GM12865 (cell line): ENCODE measurements at regions not wholly inside any gene's neighbourhood (a gene's known extent, or its start where the extent isn't known, plus 50 kb on each side); places are given as distances from the start of the nearest gene placed in this dataset.

Experiments used
- DNase-seq: peaks from one replicate; pipeline ENCODE4 v3.0.0; 2010; ENCODE audit warnings: low read depth
- H3K4me3 ChIP-seq: 2 replicates; pipeline ENCODE4 v1.5.1; 2011; ENCODE audit warnings: mild to moderate bottlenecking, low read depth, low read length, control low read depth
- TF ChIP-seq, protein P1 (sequence below): IDR thresholded peaks from 2 replicates; pipeline ENCODE4 v1.5.1; 2011; ENCODE audit warnings: low read length, control low read depth, low read depth, inconsistent platforms; ENCODE audit not compliant: insufficient read depth; ENCODE audit errors: missing control alignments

DNA sequence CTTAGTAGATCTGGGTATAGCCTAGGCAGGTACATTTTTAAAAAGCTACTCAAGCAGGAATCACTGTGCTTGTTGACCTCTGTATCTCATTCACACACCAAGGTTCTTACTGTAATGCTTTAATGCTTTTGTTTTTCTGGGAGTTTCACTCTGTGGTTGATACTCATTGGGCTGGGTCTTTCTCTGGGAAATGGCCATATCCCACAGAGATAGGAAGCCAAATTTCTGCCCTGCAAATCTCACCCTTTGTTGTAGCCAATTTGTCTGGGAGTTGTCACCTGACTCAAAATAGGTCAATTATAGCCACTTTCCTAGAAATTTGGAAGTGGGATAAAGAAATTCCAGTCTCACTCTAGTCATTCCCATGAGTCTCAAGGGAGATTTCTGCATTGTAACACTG is 195.8 kb upstream of the BDNF start:
- DNase-seq, result no peak
- no peak overlapping the region for H3K4me3 ChIP-seq
- TF ChIP-seq, protein P1, sequence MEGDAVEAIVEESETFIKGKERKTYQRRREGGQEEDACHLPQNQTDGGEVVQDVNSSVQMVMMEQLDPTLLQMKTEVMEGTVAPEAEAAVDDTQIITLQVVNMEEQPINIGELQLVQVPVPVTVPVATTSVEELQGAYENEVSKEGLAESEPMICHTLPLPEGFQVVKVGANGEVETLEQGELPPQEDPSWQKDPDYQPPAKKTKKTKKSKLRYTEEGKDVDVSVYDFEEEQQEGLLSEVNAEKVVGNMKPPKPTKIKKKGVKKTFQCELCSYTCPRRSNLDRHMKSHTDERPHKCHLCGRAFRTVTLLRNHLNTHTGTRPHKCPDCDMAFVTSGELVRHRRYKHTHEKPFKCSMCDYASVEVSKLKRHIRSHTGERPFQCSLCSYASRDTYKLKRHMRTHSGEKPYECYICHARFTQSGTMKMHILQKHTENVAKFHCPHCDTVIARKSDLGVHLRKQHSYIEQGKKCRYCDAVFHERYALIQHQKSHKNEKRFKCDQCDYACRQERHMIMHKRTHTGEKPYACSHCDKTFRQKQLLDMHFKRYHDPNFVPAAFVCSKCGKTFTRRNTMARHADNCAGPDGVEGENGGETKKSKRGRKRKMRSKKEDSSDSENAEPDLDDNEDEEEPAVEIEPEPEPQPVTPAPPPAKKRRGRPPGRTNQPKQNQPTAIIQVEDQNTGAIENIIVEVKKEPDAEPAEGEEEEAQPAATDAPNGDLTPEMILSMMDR, result no peak

DNA sequence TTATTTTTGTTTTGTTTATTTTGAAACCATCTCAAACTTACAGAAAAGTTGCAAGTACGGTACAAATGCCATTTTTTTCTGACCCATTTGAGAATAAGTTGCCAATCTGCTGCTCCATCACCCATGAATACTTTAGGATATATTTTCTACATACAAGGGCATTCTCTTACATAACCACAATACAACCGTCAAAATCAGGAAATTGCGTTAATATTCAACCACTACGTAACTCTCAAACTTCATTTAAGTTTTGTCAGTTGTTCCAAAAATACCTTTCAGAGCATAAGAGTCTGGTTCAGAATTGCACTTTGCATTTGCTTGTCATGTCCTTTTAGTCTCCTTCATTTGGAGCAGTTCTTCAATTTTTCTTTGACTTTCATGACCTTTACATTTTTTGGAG is 194.3 kb upstream of the BDNF start:
- DNase-seq, result no peak
- no peak overlapping the region for H3K4me3 ChIP-seq
- TF ChIP-seq, protein P1, result no peak

DNA sequence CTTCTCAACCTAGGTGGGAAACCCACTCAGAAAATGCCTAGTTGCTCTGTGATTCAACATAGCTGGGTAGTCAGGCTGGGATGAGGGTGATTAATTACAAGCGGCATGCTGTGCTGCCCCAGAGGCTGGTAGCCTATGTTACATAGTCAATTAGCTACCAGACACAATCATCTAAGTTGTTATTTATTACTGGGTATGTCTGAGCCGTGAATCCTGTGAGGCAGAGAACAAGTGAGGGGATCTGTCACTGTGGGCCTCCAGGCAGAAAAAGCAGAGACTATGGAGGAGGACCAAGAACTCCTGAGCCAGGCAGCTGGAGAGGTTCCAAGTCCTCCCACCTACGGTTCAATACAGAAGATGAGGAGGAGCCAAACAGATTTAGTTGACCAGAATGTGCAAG is 186.6 kb upstream of the BDNF start:
- H3K4me3 ChIP-seq, result no peak overlapping the region
- DNase-seq, result no peak
- TF ChIP-seq, protein P1, result no peak

DNA sequence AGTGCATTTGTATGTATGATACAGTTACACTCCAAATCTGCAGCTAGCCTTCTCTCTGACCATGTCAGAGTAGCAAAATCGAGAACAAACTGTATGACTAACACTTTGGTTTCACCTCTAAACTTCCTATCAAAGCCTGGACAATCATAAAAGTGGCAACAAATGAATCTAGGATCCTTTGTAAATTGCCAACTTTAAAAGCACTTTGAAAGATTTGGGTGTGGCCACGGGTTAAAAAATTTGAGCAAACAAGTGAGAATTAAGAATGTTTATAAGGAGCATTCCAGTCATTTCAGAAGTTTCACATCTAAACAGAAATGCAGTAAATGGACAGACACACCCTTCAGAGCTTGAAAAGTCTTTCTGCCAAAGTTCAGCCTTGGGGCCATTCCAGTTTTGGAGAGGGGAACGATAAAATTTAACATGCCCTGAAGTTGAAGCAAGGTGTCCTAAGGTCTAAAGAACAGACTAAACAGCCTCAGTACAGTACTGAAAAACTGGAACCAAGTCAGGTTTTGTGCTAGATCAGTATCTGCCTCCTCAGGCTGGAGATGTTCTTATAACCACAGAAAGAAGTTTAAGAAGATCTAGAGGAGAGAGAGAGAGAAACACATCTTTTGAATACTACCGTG is 181.9 kb upstream of the BDNF start:
- H3K4me3 ChIP-seq, result no peak overlapping the region
- DNase-seq, result peak; percentile 50
- TF ChIP-seq, protein P1, result no peak

DNA sequence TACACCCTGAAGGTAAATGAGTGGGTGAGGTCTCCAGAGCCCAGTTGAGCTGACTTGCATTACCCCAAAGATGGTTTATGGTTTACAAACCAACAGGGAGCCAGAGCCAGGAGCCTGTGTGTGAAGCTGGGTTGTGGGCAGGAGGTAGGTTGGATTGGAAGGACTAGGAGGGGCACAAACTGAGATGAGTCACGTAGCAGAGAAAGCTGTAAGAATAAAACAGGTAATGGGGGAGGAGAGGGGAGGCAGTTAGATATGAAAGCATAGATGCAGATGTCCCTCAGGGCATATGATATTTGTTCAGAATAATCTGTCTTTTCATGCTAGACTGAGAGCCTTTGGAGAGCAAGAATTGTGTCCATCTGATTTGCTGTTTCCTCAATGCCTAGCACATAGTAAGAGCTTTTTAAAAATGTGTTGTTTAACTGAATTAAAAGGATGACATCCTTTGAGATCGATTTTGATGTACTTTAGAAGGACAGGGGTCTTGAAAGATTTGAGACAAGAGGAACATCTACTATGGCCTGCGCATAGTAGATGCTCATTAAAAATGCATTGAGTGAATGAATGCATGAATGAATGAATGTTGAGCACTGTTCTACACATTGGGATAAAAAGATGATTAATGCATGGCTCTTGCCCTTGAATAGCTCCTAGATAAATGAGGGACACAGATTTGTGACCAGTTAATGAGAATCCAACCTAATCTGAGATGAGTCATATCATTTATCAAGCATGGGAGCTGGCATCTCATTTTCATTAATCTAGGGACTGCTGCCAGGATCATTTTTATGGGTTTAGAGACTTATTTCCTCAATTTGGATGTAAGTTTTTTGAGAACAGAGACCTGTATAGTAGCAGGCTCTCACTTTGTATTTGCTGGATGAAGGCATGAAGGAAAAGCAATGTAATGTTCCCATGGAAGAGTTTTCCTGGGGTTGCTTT is 175.8 kb upstream of the BDNF start:
- DNase-seq, result no peak
- TF ChIP-seq, protein P1, result no peak
- H3K4me3 ChIP-seq, result no peak overlapping the region

DNA sequence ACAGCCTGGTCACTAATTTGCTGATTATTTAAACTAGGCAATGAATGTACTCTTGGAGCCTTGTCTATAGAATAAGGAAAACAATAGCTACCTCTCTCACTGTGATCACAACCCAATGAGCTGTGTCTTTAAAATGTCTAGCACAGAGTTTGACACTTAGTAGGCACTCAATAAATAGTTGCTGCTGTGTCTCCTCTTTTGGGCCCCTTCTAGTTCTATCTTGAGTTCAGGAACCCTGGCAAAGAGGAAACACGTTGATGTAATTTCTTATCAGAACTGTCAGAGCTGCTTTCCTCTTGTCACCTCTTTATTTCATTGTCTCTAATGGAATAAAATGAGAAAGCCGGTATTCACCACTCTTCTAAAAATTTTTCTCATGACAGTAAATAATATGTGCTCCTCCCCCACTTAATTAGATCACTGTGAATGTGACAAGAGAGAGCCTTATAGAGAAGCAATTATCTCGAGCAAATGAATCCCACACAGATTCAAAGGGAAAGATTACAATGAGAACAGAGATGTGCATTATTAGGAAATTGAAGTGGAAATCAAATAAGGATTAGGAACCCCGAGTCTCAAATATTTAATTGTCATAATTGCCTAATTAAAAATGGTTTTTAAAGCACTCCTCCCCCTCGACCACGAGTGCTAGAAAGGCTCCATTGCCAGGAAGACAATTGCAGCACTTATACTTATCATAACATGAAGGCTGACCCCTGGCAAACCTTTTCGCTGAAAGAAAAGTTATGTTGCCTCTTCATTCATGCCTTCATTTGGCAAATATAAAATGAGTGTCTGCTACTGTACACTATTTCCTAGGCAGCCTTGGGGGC is 175.0 kb upstream of the BDNF start:
- H3K4me3 ChIP-seq, result no peak overlapping the region
- no peak for DNase-seq
- TF ChIP-seq, protein P1, result no peak
